COLO668 (cell line): ENCODE measurements at regions not wholly inside any gene's neighbourhood (a gene's known extent, or its start where the extent isn't known, plus 50 kb on each side); places are given as distances from the start of the nearest gene placed in this dataset.
"Not testable (repeated sequence)": the region's sequence is repeated elsewhere in the genome, so short reads cannot be mapped to it uniquely, and the experiment has no call there.

Source experiments
- DNase-seq: peaks from one replicate; lab custom pipeline; 2025; ENCODE audit not compliant: unreplicated experiment; lab: John Stamatoyannopoulos, UW

DNA sequence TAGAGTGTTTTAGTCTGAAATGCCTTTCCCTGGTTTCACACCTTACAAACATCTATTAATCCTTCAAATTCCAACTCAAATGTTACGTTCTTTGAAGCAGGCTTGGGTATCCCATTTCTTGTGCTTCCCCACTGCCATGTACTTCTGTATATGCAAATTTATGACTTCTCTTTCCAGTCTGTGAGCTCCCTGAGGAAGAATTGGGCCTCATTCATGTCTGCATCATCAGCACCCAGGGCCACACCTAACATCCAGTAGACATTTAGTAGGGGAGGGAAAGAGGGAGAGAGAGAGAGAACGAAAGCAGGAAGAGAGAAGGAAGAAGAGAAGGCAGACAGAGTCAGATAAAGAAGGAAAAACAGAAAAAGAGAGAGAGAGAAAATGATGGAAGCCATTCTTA, 53.3 kb upstream of the KY start:
- no peak for DNase-seq

- peak; percentile 1 for DNase-seq
Measured at GRCh38 chr3:134704556-134704955, 53.7 kb upstream of the KY start.

DNA sequence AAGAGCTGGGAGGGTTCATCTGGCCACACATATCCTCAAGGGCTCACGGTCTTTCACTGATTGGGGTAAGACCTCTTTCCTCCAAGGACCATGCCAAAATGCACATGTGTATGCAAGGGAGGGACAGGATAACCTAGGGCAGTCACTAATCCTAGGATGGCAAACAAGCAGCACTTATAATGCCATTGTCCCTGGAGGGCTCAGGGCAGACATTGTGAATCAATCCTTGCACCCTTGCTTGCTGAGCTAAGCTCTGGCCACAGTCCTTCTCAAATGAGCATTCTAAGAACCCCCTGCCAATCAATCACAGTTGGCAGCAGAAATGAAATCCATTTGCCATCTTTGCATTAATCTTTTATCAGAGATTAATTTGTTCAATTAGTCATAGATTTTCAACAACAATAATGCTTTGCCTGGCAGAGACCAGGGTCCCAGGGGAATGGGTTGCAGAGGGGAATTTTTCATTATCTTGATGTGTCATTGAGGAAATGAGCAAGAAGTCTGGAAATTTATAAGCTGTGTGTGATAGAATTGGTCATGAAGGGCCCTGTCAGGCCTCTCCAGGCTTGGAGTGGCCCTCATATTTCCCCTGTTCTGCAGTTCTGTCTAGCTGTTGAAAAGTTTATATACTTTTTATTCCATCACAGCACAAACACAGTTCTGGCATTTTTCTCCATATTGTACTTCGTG, 57.2 kb upstream of the KY start:
- no peak for DNase-seq

DNA sequence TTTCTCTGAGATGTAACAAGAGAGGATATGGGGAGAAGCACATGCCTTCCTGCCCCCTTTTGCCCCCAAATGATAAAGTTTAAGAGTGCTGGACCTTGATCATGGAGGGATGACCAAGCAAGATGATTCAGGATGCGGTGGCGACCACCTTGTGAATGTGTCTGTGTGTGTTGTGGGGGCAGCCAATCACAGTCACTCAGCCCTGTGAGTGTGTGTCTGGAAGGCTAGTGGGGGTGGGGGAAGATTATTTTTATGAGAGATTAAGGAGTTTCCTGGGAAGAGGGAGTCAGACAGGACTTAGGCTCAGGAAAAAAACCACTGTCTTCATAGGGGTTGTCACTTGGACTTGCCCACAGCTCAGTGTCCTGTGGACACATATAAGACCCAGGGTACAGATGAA, 57.8 kb upstream of the KY start:
- no peak for DNase-seq

GRCh38 chr3:134709076-134709475, 58.3 kb upstream of the KY start:
- no peak for DNase-seq

- DNase-seq: no peak
Measured at GRCh38 chr3:134709561-134710312, 58.9 kb upstream of the KY start.

DNA sequence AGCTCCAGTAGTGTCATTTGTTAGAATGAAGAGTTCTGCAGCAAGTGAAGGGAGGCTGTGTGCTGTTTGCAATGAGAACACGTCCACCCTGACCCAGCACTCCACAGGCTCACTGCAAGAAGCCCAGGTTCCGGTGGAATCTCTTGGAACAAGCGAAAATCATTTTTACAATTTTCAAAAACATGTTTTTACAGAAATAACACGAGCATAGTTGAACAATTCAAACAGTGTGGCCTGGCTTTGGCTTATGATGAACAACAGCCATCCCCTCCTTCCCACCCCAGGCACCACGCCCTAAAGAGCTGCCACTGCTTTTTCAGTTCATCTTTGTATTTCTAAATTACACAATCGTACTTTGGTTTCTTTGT, 59.5 kb upstream of the KY start:
- no peak for DNase-seq

- no peak for DNase-seq
Measured at GRCh38 chr3:134711284-134711683, 60.5 kb upstream of the KY start.

- no peak for DNase-seq
Measured at GRCh38 chr3:134713671-134714070, 62.8 kb upstream of the KY start.

GRCh38 chr3:134718726-134719125, 67.9 kb upstream of the KY start:
- no peak for DNase-seq

DNA sequence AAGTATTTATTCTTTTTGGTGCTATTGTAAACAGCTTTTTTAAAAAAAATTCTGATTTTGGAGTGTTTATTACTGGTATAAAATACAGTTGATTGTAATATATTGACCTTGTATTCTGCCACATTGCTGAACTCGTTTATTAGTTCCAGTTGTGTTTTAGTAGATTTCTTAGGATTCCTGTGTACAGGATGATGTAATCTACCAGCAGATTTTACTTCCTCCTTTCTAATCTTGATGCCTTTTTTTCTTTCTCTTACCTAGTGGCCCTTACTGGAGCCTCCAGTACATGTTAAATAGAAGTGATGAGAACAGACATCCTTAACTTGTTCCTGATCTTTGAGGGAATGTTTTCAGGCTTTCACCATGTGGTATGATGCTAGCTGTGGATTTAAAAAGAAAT, 70.4 kb upstream of the KY start:
- DNase-seq: no peak

DNA sequence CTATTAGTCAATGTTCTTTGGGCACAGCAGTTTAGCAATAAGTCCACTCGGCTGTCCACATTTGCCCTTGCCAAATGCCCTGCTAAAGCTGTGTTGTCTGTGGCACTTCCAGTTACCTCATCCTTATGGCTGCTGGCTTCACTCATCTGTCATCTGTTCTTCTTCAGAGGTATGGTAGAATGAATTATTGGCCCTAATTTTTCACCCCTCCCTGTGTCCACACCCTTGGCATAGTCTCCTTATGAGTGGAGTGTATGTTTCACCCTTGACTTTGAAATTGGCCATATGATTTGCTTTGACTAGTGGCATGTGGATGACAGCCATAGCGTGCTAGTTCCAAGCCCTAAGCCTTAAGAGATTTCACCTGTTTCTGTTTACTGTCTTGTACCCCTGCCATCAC, 72.1 kb upstream of the EPHB1 start:
- DNase-seq: no peak

DNA sequence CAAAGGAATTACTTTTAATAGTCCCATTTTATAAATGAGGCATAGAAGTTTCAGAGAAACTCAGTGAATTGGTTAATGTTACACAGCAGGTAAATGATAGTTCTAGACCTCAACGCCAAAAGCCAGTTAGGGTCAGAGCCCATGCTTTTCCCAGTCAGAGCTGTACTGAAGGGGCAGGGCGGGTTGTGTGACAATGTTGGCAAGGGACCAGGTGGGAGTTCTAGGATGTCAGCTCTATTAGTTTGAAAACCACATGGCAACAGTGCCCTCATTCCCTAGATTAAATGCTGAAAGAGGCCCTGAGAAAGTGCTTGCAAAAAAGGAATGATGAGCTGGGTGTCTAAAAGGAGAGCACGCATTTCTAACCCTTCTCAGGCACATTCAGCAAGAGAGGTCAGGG, 65.4 kb upstream of the EPHB1 start:
- DNase-seq: no peak

GRCh38 chr3:134737516-134737915, 57.5 kb upstream of the EPHB1 start:
- no peak for DNase-seq

DNA sequence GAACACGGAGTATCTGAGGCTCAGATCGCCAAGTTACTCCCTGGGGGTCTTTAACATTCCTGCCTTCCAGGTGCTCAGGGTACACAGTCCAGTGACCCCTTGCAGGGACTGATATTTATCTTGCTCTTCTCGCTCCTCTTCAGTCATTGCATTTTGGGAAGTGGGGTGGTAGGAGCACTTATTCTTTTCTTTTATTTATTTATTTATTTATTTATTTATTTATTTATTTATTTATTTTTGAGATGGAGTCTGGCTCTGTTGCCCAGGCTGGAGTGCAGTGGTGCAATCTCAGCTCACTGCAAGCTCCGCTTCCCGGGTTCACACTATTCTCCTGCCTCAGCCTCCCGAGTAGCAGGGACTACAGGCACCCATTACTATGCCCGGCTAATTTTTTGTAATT, 55.0 kb upstream of the EPHB1 start:
- not testable (repeated sequence) for DNase-seq

GRCh38 chr3:134742202-134742601, 52.9 kb upstream of the EPHB1 start:
- DNase-seq: no peak

DNA sequence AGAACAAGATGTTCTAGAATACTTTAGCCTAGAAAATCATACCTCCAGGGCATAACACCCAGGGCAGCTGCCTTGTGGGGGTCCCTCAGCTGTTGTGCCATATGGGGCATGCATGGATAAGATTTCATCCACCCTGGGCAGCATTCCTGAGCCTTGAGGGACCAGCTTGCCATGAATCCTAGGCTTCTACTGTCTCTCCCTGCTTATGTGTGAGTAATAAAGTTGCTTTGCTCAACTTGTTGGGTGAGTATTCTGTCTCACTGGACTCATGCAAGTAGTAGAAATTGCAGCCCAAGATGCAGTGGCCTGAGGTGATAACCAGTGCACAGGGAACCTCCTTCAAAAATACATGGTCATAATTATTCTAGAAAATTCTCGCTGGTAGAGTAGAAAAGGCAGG, 52.1 kb upstream of the EPHB1 start:
- no peak for DNase-seq
